Stimulated activated CD4-positive, alpha-beta T cell treated with anti-CD3 and anti-CD28 coated beads, Interleukin-1b, Interleukin-23, amount 100 ng/mL, for 1 hour (primary cell): ENCODE measurements at regions not wholly inside any gene's neighbourhood (a gene's known extent, or its start where the extent isn't known, plus 50 kb on each side); places are given as distances from the start of the nearest gene placed in this dataset.

Experiments
- DNase-seq, 2 donors: peaks; one replicate each; pipeline ENCODE4 v3.0.0-alpha.2; 2020; ENCODE audit warnings: low read depth in 2 of 2

DNA sequence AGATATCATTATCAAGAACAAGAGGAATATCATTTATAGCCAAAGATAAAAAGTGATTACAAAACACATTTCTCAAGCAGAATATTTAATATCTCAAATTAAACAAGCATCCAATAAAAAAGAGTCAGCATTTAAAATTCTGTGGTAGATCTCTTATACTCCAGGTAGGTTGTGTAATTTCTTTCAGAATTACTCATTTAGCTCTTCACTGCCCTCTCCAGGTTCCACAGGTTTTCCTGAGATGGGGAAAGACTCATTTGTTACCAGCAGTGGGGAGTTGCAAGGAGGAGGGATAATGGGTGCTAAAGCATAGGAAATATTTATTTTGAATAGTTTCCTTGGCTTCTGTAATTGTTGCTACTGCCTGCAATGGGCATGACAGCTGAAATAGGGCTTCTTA lies 83.1 kb upstream of the RASGRP1 start:
- no peak for DNase-seq

DNA sequence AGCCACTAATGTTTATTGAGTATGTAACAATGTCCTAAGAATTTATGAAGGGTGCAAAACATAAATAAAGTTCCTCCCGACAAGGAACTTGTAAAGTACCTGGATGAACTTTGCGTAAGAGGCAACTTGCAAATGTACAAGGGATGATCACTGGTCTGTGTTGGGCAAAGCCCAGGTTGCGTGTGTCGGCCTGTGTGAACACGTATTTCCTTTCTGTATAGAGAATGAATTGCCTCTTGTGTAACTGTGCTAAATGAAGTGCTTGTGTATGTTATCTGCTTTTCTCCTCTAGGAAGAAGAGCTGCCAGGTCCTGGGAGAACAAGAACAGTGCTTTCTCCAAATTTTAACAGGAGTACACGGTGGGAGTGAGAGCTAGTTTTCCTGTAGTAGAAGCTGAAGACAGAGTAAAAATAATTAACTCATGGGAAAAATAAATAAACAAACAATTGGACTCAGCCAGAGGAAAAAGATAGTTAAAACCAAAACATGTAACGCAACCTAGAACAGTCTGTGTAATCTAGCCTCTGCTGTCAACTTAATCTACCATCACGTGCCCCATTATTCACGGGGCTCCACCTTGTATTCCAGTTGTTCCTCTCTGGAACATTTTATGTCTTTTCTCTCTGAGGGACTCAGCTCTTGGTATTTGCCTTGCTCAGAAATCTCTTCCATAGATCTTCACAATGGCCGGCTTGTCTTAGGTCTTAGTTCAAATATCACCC lies 83.7 kb upstream of the RASGRP1 start:
- no peak for DNase-seq

- DNase-seq = no peak
Observed at GRCh38 chr15:38650384-38650783, 85.8 kb upstream of the RASGRP1 start.

- no peak for DNase-seq
Observed at GRCh38 chr15:38650936-38651327, 86.3 kb upstream of the RASGRP1 start.

DNA sequence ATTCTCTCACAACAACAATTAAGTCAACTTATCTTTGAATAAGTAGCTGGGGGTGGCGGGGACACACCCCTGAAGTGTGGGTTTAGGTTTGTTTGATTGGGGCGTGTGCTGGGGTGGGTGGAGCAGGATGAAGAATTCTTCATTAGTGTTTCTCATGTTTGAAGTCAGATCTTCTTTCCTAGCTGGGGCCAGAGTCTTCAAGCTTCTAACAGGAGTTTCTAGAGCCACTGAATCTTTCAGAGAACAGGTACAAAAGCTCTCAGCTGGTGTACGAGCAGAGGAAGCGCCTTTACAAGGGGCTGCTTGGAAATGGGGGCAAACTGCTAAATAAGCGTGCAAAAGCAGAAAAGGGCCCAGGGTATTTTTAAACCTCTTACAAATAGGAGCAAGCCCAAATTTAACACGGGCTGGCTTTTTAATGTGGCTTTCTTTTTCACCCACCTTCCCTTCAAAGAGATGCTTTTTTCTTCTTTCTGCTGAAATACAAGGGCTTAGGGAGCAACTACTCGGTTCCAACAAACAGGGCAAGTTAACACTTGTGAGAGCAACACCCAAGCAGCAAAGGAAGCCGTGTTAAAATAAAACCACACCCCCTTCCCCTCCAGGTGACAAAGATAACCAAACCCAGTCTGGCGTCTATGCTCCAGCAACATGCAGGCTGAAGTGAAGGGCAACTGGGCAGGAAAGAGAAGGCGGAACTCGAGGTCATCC lies 86.9 kb upstream of the RASGRP1 start:
- DNase-seq = no peak

- DNase-seq = no peak
Observed at GRCh38 chr15:38652183-38652794, 87.7 kb upstream of the RASGRP1 start.

DNA sequence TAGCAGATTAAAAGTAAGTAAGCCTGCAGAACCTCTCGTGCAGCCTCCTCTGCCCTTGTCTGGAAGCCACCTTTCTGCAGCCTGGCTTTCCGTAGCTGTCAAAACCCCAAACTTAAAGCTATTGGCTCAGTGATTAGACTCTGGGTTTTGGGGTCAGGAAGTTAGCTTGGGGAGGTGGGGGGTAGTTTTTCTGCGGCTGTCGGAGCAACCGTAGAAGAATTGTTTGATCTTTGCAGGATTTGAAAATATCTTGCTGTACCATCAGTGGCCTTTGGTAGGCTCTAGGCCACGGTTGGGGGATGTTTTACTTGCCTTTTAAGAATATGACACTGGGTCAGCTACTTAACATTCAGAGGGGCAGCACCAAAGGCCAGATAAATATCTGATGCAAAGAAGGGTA lies 88.4 kb upstream of the RASGRP1 start:
- DNase-seq = peak in 1 of 2 donors; percentile 44

DNA sequence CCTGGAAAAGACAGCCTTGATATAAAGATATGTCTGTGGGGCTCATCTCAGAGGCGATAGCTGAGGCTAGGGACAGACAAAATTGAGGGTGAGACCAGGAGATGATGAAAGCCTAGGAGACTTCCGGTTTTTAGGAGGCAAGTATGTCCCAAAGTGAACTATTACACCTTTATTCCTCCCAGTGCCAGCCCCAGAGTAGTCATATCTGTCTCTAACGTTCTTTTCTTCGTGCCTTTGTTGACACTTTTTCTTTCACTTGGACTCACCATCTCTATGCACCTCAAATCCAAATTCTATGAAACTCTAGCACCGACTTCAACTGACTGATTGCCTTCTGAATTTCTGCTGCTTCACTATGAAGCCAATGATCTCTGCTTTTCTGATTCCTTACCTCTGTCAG lies 93.8 kb upstream of the RASGRP1 start:
- no peak for DNase-seq

DNA sequence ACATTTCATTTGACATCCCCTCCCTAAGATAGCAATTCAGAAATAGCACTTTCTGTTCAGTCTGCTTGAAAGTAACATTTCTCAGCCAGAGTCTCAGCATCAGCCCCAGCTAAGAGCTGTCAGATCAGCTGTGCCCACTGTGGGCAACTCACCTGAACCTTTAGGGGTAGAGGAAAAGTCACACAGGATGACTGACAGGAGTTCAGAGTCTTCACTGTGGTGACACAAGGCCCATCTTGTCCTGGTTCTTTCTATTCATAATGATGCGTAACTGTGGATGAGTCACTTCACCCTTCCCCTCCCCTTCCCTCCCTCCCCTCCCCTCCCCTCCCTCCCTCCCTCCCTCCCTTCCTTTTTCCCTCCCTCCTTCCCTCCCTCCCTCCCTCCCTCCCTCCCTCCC lies 96.1 kb upstream of the RASGRP1 start:
- DNase-seq = no peak

DNA sequence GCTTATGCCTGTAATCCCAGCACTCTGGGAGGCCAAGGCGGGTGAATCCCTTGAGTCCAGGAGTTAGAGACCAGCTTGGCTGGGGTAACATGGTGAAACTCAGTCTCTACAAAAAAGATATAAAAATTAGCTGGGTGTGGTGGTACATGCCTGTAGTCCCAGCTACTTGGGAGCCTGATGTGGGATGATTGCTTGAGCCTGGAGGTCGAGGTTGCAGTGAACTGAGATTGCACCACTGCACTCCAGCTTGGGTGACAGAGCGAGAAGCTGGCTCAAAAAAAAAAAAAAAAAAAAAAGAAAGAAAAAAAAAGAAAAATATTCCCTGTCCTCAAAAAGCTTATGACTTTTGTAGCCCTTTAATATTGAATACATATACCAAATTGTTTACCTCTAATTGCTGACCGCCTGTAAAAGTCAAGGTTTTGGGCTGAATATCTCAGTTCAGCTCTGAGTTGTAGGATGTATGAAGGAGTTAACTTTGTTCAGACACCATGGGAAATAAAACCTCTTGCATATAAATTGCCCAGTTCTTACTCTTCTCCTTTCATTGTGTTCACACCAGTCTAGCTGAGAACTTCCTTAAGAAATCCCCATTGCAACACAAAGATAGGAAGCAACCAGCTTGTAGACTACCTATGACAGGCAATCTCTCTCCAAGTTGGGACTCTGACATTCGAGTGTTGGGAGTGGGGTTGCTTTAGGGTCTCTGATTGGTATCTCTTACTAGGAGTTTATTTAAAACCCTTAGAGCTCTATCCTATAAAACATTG lies 97.6 kb upstream of the RASGRP1 start:
- no peak for DNase-seq

- DNase-seq = no peak
Observed at GRCh38 chr15:38662805-38663204, 98.2 kb upstream of the RASGRP1 start.

- DNase-seq = no peak
Observed at GRCh38 chr15:38665586-38666305, 101.1 kb upstream of the RASGRP1 start.

DNA sequence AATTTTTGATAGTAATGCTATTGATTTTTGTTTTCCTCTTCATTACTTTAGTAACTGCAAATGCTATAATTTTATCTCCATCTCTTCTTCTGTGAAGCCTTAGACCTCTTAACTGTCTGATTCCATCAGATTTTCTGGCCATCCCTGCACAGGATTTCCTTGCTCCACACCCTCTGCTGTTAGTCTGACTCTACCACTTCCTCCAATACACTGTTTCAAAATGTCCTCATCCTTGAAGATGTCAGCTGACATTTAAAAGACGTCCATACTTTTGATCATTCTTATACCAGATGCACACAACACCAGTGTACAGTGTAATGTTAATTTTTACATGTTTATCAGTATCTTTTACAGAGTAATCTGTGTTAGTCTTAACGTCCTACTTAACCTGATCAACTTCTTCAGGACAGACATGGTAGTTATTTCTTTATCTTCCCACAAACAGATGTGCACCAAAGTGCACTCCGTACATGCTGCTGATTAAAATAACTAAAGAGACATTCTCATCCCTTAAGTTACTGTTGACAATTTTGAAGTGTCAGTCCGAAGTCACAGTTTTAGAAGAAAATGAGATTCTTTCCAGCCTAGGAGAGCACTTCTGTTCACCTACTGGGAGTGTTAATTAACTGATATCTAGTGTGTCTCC lies 102.4 kb upstream of the RASGRP1 start:
- no peak for DNase-seq

DNA sequence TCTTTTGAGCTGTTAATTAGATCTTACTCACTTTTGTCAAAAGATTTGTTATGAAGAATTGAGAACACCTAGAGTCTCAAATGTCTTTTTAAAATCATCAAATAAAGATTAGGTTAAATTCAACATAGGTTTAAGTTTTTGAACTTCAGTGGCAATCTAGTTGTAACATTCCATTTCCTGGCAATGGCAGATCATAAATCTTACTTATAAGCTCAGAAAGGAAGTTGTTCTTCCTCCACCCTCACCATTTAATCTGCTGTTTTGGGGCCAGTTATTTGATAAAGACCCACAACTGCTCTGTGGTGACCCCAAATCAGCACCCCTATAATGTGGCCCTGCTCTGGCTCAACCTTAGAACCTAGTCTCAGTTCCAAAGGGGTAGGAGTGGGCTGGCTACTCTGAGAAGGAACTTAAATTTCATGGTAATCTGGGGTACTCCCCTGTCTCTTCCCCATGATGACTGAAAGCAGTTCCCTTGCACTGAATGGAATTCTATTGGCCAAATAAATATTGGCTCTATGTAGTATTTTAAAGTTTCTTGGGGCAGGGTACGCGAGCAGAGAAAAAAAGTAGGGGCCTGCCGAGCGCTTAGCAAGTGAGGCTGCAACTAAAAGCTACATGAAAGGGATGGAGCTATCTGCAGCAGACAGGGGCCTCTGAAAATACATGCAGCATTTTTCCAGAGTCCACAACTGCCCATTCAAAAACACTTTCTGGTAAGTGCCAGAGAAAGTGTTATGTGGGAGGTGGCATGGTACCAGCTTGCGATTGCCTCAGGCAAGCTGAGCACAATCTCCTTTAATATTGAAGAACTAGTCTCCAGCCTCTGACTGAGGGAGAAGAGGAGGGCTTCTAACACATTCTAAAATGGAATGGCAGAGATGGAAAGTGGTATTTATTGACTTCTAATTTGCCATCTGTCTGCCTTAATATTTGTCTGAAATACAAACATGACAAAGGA lies 103.6 kb upstream of the RASGRP1 start:
- DNase-seq = no peak

DNA sequence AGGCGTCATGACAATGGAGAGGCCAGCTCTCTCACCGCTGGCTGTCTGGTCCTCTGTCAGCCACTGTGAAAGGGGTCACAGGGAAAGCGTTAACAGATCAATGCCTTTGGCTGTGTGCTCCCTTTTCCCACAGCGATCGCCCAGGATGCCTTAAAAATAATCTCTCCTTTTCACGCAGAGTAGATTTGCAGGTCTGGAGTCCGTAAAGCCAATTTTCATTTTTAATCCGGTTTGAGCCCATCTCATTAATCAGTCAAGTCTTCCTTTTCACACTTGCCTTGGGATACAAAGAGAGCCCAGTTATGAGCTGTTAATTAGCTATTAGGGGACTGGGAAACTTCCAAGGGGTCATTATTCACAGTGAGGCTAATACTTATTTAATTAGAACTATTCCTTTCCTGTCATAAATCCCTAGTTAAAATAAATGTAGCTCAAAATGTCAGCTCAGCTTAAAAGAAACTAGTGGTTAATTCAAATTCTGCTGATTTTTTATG lies 104.3 kb upstream of the RASGRP1 start:
- DNase-seq = no peak

DNA sequence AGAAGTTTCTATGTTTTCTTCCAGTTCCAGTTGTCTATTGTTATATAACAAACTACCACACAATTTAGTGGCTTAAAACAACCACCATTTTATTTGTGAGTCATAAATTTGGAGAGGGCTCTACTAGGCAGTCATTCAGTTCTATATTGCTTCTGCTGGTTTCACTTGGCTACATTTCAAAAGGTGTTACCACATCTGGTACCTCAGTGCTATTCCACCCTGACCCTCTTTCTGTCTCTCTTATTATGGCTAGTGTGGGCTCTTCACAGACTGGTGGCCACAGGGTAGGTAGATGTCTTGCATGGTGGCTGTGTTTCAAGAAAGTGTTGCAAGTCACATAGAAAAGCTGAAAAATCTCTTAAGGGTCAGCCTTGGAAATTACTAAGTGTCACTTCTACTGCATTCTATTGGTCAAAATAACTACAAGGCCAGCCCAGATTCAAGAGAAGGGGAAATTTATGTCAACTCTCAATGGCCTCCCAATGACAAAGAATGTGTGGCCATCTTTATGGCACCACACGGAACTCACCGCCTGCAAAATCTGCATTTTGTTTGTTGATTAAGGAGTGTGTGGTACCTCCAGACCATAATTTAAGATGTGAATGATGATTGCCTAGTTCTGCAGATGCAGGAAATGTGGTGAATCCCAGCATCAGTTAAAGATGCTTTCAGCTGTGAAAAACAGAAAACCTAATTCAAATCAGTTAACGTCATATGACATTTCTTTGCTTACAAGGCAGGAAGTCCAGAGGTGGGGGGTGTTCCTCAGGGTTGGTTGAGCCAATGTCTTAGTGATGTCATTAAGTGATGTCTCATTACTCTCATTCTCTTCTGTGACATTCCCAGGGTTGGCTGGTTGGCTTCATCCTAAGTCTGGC lies 105.8 kb upstream of the RASGRP1 start:
- DNase-seq = no peak

- no peak for DNase-seq
Observed at GRCh38 chr15:38671006-38671387, 106.4 kb upstream of the RASGRP1 start.

GRCh38 chr15:38671675-38672254 lies 107.2 kb upstream of the RASGRP1 start:
- no peak for DNase-seq
